Aorta (tissue), 5 donors: ENCODE measurements at regions not wholly inside any gene's neighbourhood (a gene's known extent, or its start where the extent isn't known, plus 50 kb on each side); places are given as distances from the start of the nearest gene placed in this dataset.

ENCODE experiments used
- ATAC-seq: fragments of 200-7000 bp; cut with Tn5 transposase; one replicate; pipeline ENCODE4 v1.9.1; 2022; ENCODE audit warnings: moderate library complexity; ENCODE audit not compliant: low FRiP score
- DNase-seq, 2 donors: peaks; one replicate each; pipeline ENCODE4 v3.0.0-alpha.2; 2020
- H3K27ac ChIP-seq, 2 donors: one replicate each; pipeline ENCODE4 v1.5.1; 2013; ENCODE audit warnings: low read length in 2 of 2, mild to moderate bottlenecking in 2 of 2, moderate library complexity in 2 of 2, control low read depth in 1 of 2, inconsistent platforms in 1 of 2, low read depth in 1 of 2
- H3K27me3 ChIP-seq, 2 donors: one replicate each; pipeline ENCODE4 v1.6.1; 2013; ENCODE audit warnings: control low read depth in 1 of 2, low read length in 1 of 2, mild to moderate bottlenecking in 1 of 2, moderate library complexity in 1 of 2; ENCODE audit not compliant: insufficient read depth in 2 of 2, control insufficient read depth in 1 of 2
- H3K36me3 ChIP-seq, 2 donors: one replicate each; pipeline ENCODE4 v1.6.1; 2013; ENCODE audit warnings: control low read depth in 1 of 2, low read length in 1 of 2, mild to moderate bottlenecking in 1 of 2; ENCODE audit not compliant: insufficient read depth in 2 of 2, control insufficient read depth in 1 of 2
- H3K4me1 ChIP-seq, 2 donors: one replicate each; pipeline ENCODE4 v1.6.1; 2013; ENCODE audit warnings: low read length in 2 of 2, control low read depth in 1 of 2, mild to moderate bottlenecking in 1 of 2, moderate library complexity in 1 of 2; ENCODE audit not compliant: insufficient read depth in 2 of 2, control insufficient read depth in 1 of 2
- H3K4me3 ChIP-seq, 2 donors: one replicate each; pipeline ENCODE4 v1.5.1; 2013; ENCODE audit warnings: low read length in 2 of 2, control low read depth in 1 of 2, mild to moderate bottlenecking in 1 of 2
- H3K9me3 ChIP-seq: one replicate; pipeline ENCODE4 v1.6.1; 2013; ENCODE audit warnings: mild to moderate bottlenecking, low read length; ENCODE audit not compliant: control insufficient read depth
- WGBS, 2 donors: extraction: QIAGEN DNeasy Blood & Tissue Kit; methylation state at CpG; one replicate each; pipeline ENCODE4 v1.1.7; 2013; 5-methylcytosine and 5-hydroxymethylcytosine counted together
- intact Hi-C, 2 donors: fragments of 100-400 bp; cut with DNase I; formaldehyde crosslinking; loops; one replicate each; pipeline versions ENCODE4 v1.14.2 to v1.15.0; 2022
- donor health status: healthy with polysubstance abuse.
- donor health status: Bipolar disorder and iron deficiency.
- donor health status: DM: no; HTN: no; CAD: no.
- donor health status: DM: no; HTN: no; CAD: no.
- donor health status: DM: yes; HTN: yes; CAD: no.

DNA sequence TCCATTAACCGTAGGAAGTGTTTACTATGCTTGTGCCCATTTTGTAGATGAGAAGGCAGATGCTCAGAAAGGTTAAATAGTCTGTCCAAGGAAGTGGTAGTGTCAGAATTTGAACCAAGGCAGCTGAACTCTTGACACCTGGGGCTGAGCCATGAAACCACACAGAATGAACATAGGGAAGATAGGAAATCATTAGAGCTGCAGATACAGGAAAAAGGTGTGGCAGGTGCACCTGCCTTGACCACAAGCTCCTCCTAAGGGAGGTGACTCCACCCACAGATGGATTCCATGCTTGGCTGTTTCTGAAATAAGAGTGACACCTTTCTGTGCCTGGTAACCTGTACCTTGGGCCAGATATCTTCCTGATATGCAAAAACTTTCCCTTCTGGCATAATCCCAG is 69.9 kb upstream of the IGSF21 start:
- no peaks in the 10 kb centered on the region for H3K36me3 ChIP-seq
- H3K9me3 ChIP-seq: no peaks in the 10 kb centered on the region
- ATAC-seq (no peak), DNase-seq (no peak)
- H3K4me3 ChIP-seq: no peak overlapping the region
- H3K4me1 ChIP-seq: no peaks in the 10 kb centered on the region
- no peaks in the 10 kb centered on the region for H3K27me3 ChIP-seq
- intact Hi-C loops: no loop called here
- H3K27ac ChIP-seq: no peak overlapping the region
- 71 to 76% methylated on average over 1 of the region's 1 CpG for WGBS, 2 donors

DNA sequence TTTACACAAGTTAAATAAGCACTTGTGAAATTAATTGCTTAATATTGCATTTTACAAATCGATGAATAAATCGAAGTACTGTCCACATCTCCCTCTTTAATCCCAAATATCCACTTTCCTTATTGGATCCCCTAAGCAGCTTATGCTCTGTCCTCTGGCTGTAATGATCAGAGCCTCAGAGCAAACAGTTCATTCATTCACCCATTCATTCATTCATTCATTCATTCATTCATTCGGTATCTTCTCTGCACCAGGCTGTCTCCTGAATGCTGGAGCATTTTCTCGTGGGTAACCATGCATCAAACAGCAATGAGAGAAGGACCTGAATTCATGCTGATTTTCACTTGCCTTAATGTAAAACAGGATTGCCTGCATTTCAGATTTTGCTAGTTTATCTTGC is 69.5 kb upstream of the IGSF21 start:
- no peaks in the 10 kb centered on the region for H3K9me3 ChIP-seq
- no peaks in the 10 kb centered on the region for H3K27me3 ChIP-seq
- H3K36me3 ChIP-seq: no peaks in the 10 kb centered on the region
- no peak overlapping the region for H3K27ac ChIP-seq
- H3K4me1 ChIP-seq: no peaks in the 10 kb centered on the region
- no peak overlapping the region for H3K4me3 ChIP-seq
- intact Hi-C loops: no loop called here
- DNase-seq (no peak), ATAC-seq (no peak)
- 66 to 76% methylated on average over 4 of the region's 4 CpGs for WGBS, 2 donors

GRCh38 chr1:18039102-18039501 is 68.5 kb upstream of the IGSF21 start:
- no peaks in the 10 kb centered on the region for H3K4me1 ChIP-seq
- no peak overlapping the region for H3K4me3 ChIP-seq
- intact Hi-C loops: no loop called here
- no peaks in the 10 kb centered on the region for H3K27me3 ChIP-seq
- ATAC-seq (no peak), DNase-seq (no peak)
- no peak overlapping the region for H3K27ac ChIP-seq
- H3K36me3 ChIP-seq: no peaks in the 10 kb centered on the region
- 64 to 82% methylated on average over 1 of the region's 1 CpG for WGBS, 2 donors
- H3K9me3 ChIP-seq: no peaks in the 10 kb centered on the region

GRCh38 chr1:18041102-18041501 is 66.5 kb upstream of the IGSF21 start:
- intact Hi-C loops: no loop called here
- no peaks in the 10 kb centered on the region for H3K36me3 ChIP-seq
- H3K27ac ChIP-seq: no peak overlapping the region
- no peaks in the 10 kb centered on the region for H3K9me3 ChIP-seq
- 64 to 70% methylated on average over 6 of the region's 6 CpGs for WGBS, 2 donors
- H3K27me3 ChIP-seq: no peaks in the 10 kb centered on the region
- H3K4me3 ChIP-seq: no peak overlapping the region
- DNase-seq (no peak), ATAC-seq (peak; percentile 33)
- no peaks in the 10 kb centered on the region for H3K4me1 ChIP-seq

- intact Hi-C loops: no loop called here
- no peaks in the 10 kb centered on the region for H3K4me1 ChIP-seq
- WGBS, 2 donors: 57 to 58% methylated on average over 11 of the region's 11 CpGs
- H3K9me3 ChIP-seq: no peaks in the 10 kb centered on the region
- H3K27me3 ChIP-seq: no peaks in the 10 kb centered on the region
- H3K27ac ChIP-seq: no peak overlapping the region
- ATAC-seq: no peak
- DNase-seq: no peak
- no peak overlapping the region for H3K4me3 ChIP-seq
- H3K36me3 ChIP-seq: no peaks in the 10 kb centered on the region
Observed at GRCh38 chr1:18041685-18042355, 65.8 kb upstream of the IGSF21 start.

DNA sequence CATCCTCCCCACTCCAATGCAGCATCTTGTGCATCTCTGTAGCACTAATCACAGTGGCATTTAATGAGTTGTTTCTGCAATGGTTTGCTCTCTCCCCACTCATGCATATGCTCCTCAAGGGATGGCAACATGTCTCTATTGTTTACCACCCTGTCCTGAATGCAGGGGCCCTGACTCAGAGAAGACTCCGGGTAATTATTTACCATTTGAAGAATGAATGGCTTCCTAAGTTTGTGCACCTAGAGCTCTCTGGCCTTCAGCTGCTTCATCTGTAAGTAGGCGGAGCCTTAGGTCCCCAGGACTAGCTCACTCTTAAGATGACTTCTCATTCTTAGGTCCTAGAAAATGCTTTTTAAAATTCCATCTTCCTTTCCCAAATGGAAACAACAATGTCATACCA is 63.7 kb upstream of the IGSF21 start:
- no peak for ATAC-seq
- H3K27me3 ChIP-seq: no peaks in the 10 kb centered on the region
- H3K9me3 ChIP-seq: no peaks in the 10 kb centered on the region
- no peaks in the 10 kb centered on the region for H3K4me1 ChIP-seq
- intact Hi-C loops: no loop called here
- no peak for DNase-seq
- WGBS, 2 donors: 68% methylated on average over 2 of the region's 2 CpGs
- H3K36me3 ChIP-seq: no peaks in the 10 kb centered on the region
- no peak overlapping the region for H3K4me3 ChIP-seq
- no peak overlapping the region for H3K27ac ChIP-seq

GRCh38 chr1:18045203-18045602 is 62.4 kb upstream of the IGSF21 start:
- Histone ChIP-seq H3K4me1 (no peaks in the 10 kb centered on the region), H3K27ac (no peak overlapping the region), H3K36me3 (no peaks in the 10 kb centered on the region), H3K9me3 (no peaks in the 10 kb centered on the region), H3K27me3 (no peaks in the 10 kb centered on the region), H3K4me3 (no peak overlapping the region)
- DNase-seq: no peak
- ATAC-seq: no peak
- WGBS, 2 donors: 36 to 45% methylated on average over 5 of the region's 5 CpGs
- intact Hi-C loops: no loop called here

DNA sequence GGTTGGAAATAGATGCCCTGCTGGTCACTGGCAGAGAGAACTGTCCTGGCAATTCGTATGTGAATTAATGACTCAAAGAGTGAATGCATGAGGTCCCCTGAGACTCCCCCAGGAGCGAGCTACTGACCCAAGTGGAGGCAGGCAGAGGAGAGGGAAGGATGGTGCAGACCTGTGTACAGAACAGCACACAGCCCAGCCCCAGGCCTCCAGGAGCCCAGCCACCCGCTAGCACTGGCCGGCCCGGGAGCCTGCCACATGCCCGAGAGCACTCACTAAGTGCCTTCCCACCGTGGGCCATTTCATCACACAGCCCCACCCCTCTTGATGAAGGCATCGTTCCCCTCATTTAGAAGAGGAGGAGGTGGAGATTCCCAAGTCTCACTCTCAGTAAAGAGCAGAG is 62.0 kb upstream of the IGSF21 start:
- 43 to 52% methylated on average over 8 of the region's 8 CpGs for WGBS, 2 donors
- Histone ChIP-seq H3K27ac (no peak overlapping the region), H3K36me3 (no peaks in the 10 kb centered on the region), H3K27me3 (no peaks in the 10 kb centered on the region), H3K9me3 (no peaks in the 10 kb centered on the region), H3K4me3 (no peak overlapping the region), H3K4me1 (no peaks in the 10 kb centered on the region)
- ATAC-seq (no peak), DNase-seq (no peak)
- intact Hi-C loops: no loop called here

GRCh38 chr1:18047122-18047521 is 60.5 kb upstream of the IGSF21 start:
- DNase-seq (no peak), ATAC-seq (no peak)
- H3K27ac ChIP-seq: no peak overlapping the region
- no peaks in the 10 kb centered on the region for H3K4me1 ChIP-seq
- WGBS, 2 donors: 88 to 95% methylated on average over 3 of the region's 3 CpGs
- no peak overlapping the region for H3K4me3 ChIP-seq
- H3K9me3 ChIP-seq: no peaks in the 10 kb centered on the region
- H3K27me3 ChIP-seq: no peaks in the 10 kb centered on the region
- H3K36me3 ChIP-seq: no peaks in the 10 kb centered on the region
- intact Hi-C loops: no loop called here
